ENCODE measurements at regions not wholly inside any gene's neighbourhood (a gene's known extent, or its start where the extent isn't known, plus 50 kb on each side); places are given as distances from the start of the nearest gene placed in this dataset.
"Not testable (repeated sequence)": the region's sequence is repeated elsewhere in the genome, so short reads cannot be mapped to it uniquely, and the experiment has no call there.

GRCh38 chr10:90204131-90204955 is 503.0 kb downstream of the KIF20B start:
- Mint-ChIP-seq H3K4me3 (no peak overlapping the region), H3K9me3 (no peaks in the 10 kb centered on the region), H3K36me3 (ENCODE audit: low read depth) (no peaks in the 10 kb centered on the region), H3K4me1 (ENCODE audit: low read depth) (no peaks in the 10 kb centered on the region), H3K27ac (no peak overlapping the region), H3K27me3 (ENCODE audit: insufficient read depth) (no peaks in the 10 kb centered on the region)
- intact Hi-C loops (cut with micrococcal nuclease), result no loop called here
- no peak for DNase-seq (ENCODE audit: low spot score)

- intact Hi-C loops (cut with micrococcal nuclease), result no loop called here
- no peak for DNase-seq (ENCODE audit: low spot score)
- Mint-ChIP-seq H3K27me3 (ENCODE audit: insufficient read depth) (no peaks in the 10 kb centered on the region), H3K4me1 (ENCODE audit: low read depth) (no peaks in the 10 kb centered on the region), H3K9me3 (no peaks in the 10 kb centered on the region), H3K36me3 (ENCODE audit: low read depth) (no peaks in the 10 kb centered on the region), H3K27ac (no peak overlapping the region), H3K4me3 (no peak overlapping the region)
Measured at GRCh38 chr10:90204956-90205314, 503.5 kb downstream of the KIF20B start.

GRCh38 chr10:90205340-90205739 is 503.9 kb downstream of the KIF20B start:
- Mint-ChIP-seq H3K27me3 (ENCODE audit: insufficient read depth) (no peaks in the 10 kb centered on the region), H3K36me3 (ENCODE audit: low read depth) (no peaks in the 10 kb centered on the region), H3K27ac (no peak overlapping the region), H3K4me3 (no peak overlapping the region), H3K9me3 (no peaks in the 10 kb centered on the region), H3K4me1 (ENCODE audit: low read depth) (no peaks in the 10 kb centered on the region)
- no peak for DNase-seq (ENCODE audit: low spot score)
- intact Hi-C loops (cut with micrococcal nuclease), result no loop called here

- no peaks in the 10 kb centered on the region for H3K27me3 Mint-ChIP-seq (ENCODE audit: insufficient read depth)
- no peaks in the 10 kb centered on the region for H3K36me3 Mint-ChIP-seq (ENCODE audit: low read depth)
- H3K4me1 Mint-ChIP-seq (ENCODE audit: low read depth), result no peaks in the 10 kb centered on the region
- no peak overlapping the region for H3K27ac Mint-ChIP-seq
- no peaks in the 10 kb centered on the region for H3K9me3 Mint-ChIP-seq
- no peak overlapping the region for H3K4me3 Mint-ChIP-seq
- no peak for DNase-seq (ENCODE audit: low spot score)
- intact Hi-C loops (cut with micrococcal nuclease), result no loop called here
Measured at GRCh38 chr10:90213346-90213745, 512.0 kb downstream of the KIF20B start.

- Mint-ChIP-seq H3K9me3 (no peaks in the 10 kb centered on the region), H3K27me3 (ENCODE audit: insufficient read depth) (no peaks in the 10 kb centered on the region)
Measured at GRCh38 chr10:90218846-90219245, 517.5 kb downstream of the KIF20B start.

GRCh38 chr10:90222372-90222771 is 521.0 kb downstream of the KIF20B start:
- H3K27ac Mint-ChIP-seq, result no peak overlapping the region
- no peak overlapping the region for H3K4me3 Mint-ChIP-seq
- no peak for DNase-seq (ENCODE audit: low spot score)
- H3K27me3 Mint-ChIP-seq (ENCODE audit: insufficient read depth), result no peaks in the 10 kb centered on the region
- intact Hi-C loops (cut with micrococcal nuclease), result no loop called here
- H3K4me1 Mint-ChIP-seq (ENCODE audit: low read depth), result peaks cover 5% of the 10 kb centered on the region
- no peaks in the 10 kb centered on the region for H3K36me3 Mint-ChIP-seq (ENCODE audit: low read depth)
- peaks cover 4% of the 10 kb centered on the region for H3K9me3 Mint-ChIP-seq

More at GRCh38 chr10:90218846-90219245, 517.5 kb downstream of the KIF20B start:
- Mint-ChIP-seq H3K4me3 (no peak overlapping the region), H3K27ac (no peak overlapping the region), H3K4me1 (ENCODE audit: low read depth) (no peaks in the 10 kb centered on the region), H3K36me3 (ENCODE audit: low read depth) (no peaks in the 10 kb centered on the region)
- no peak for DNase-seq (ENCODE audit: low spot score)
- intact Hi-C loops (cut with micrococcal nuclease), result no loop called here

- peaks cover 7% of the 10 kb centered on the region for H3K9me3 Mint-ChIP-seq
- no peak overlapping the region for H3K27ac Mint-ChIP-seq
- intact Hi-C loops (cut with micrococcal nuclease), result no loop called here
- H3K36me3 Mint-ChIP-seq (ENCODE audit: low read depth), result no peaks in the 10 kb centered on the region
- peaks cover 6% of the 10 kb centered on the region for H3K4me1 Mint-ChIP-seq (ENCODE audit: low read depth)
- no peak overlapping the region for H3K4me3 Mint-ChIP-seq
- DNase-seq (ENCODE audit: low spot score), result no peak
- H3K27me3 Mint-ChIP-seq (ENCODE audit: insufficient read depth), result no peaks in the 10 kb centered on the region
Measured at GRCh38 chr10:90222939-90223338, 521.5 kb downstream of the KIF20B start.

- H3K9me3 Mint-ChIP-seq, result peaks cover 9% of the 10 kb centered on the region
- peaks cover 6% of the 10 kb centered on the region for H3K4me1 Mint-ChIP-seq (ENCODE audit: low read depth)
- no peaks in the 10 kb centered on the region for H3K36me3 Mint-ChIP-seq (ENCODE audit: low read depth)
- no peak overlapping the region for H3K4me3 Mint-ChIP-seq
- peaks cover 2% of the 10 kb centered on the region for H3K27me3 Mint-ChIP-seq (ENCODE audit: insufficient read depth)
- intact Hi-C loops (cut with micrococcal nuclease), result loop anchor here (5.0 kb wide), 1 partner anchor 647 kb away; the partner anchor contains the start of gene RPP30
- no peak for DNase-seq (ENCODE audit: low spot score)
- no peak overlapping the region for H3K27ac Mint-ChIP-seq
Measured at GRCh38 chr10:90224791-90225566, 523.6 kb downstream of the KIF20B start.

- intact Hi-C loops (cut with micrococcal nuclease), result loop anchor here (2.0 to 5.0 kb wide), 3 partner anchors 140 to 646 kb away; partner anchors contain the start of gene RPP30
- Mint-ChIP-seq H3K4me1 (ENCODE audit: low read depth) (peaks cover 6% of the 10 kb centered on the region), H3K9me3 (peaks cover 9% of the 10 kb centered on the region), H3K36me3 (ENCODE audit: low read depth) (no peaks in the 10 kb centered on the region), H3K4me3 (no peak overlapping the region), H3K27ac (no peak overlapping the region), H3K27me3 (ENCODE audit: insufficient read depth) (peaks cover 6% of the 10 kb centered on the region)
- DNase-seq (ENCODE audit: low spot score), result no peak
Measured at GRCh38 chr10:90226517-90226916, 525.1 kb downstream of the KIF20B start.

GRCh38 chr10:90227217-90227656 is 525.8 kb downstream of the KIF20B start:
- intact Hi-C loops (cut with micrococcal nuclease), result loop anchor here (1.0 to 5.0 kb wide), 4 partner anchors 140 to 645 kb away; partner anchors contain the start of gene RPP30
- Mint-ChIP-seq H3K4me1 (ENCODE audit: low read depth) (peaks cover 6% of the 10 kb centered on the region), H3K27me3 (ENCODE audit: insufficient read depth) (peaks cover 8% of the 10 kb centered on the region), H3K36me3 (ENCODE audit: low read depth) (no peaks in the 10 kb centered on the region), H3K27ac (peak overlapping the region; percentile 63), H3K9me3 (peaks cover 9% of the 10 kb centered on the region), H3K4me3 (no peak overlapping the region)
- DNase-seq (ENCODE audit: low spot score), result no peak

- H3K4me3 Mint-ChIP-seq, result no peak overlapping the region
- H3K27me3 Mint-ChIP-seq (ENCODE audit: insufficient read depth), result peaks cover 10% of the 10 kb centered on the region
- no peaks in the 10 kb centered on the region for H3K36me3 Mint-ChIP-seq (ENCODE audit: low read depth)
- no peak for DNase-seq (ENCODE audit: low spot score)
- peaks cover 9% of the 10 kb centered on the region for H3K9me3 Mint-ChIP-seq
- H3K27ac Mint-ChIP-seq, result no peak overlapping the region
- peaks cover 6% of the 10 kb centered on the region for H3K4me1 Mint-ChIP-seq (ENCODE audit: low read depth)
- intact Hi-C loops (cut with micrococcal nuclease), result loop anchor here (1.0 to 5.0 kb wide), 4 partner anchors 141 to 645 kb away; partner anchors contain the start of gene RPP30
Measured at GRCh38 chr10:90227786-90228185, 526.4 kb downstream of the KIF20B start.

GRCh38 chr10:90229486-90229885 is 528.1 kb downstream of the KIF20B start:
- intact Hi-C loops (cut with micrococcal nuclease), result loop anchor here (5.0 kb wide), 1 partner anchor 643 kb away; the partner anchor contains the start of gene RPP30
- DNase-seq (ENCODE audit: low spot score), result no peak
- H3K36me3 Mint-ChIP-seq (ENCODE audit: low read depth), result no peaks in the 10 kb centered on the region
- no peak overlapping the region for H3K4me3 Mint-ChIP-seq
- H3K27ac Mint-ChIP-seq, result no peak overlapping the region
- H3K4me1 Mint-ChIP-seq (ENCODE audit: low read depth), result peaks cover 6% of the 10 kb centered on the region
- H3K9me3 Mint-ChIP-seq, result peaks cover 9% of the 10 kb centered on the region
- peaks cover 10% of the 10 kb centered on the region for H3K27me3 Mint-ChIP-seq (ENCODE audit: insufficient read depth)

GRCh38 chr10:90233805-90234204 is 532.4 kb downstream of the KIF20B start:
- H3K9me3 Mint-ChIP-seq; H3K27ac Mint-ChIP-seq; DNase-seq (ENCODE audit: low spot score); intact Hi-C loops (cut with micrococcal nuclease); H3K4me3 Mint-ChIP-seq; H3K4me1 Mint-ChIP-seq (ENCODE audit: low read depth); H3K36me3 Mint-ChIP-seq (ENCODE audit: low read depth): not testable (repeated sequence)
- peaks cover 10% of the 10 kb centered on the region for H3K27me3 Mint-ChIP-seq (ENCODE audit: insufficient read depth)
